ENCODE measurements at regions not wholly inside any gene's neighbourhood (a gene's known extent, or its start where the extent isn't known, plus 50 kb on each side); places are given as distances from the start of the nearest gene placed in this dataset.
A peak's percentile ranks its signal among the peaks of the same experiment; 100 is the strongest.

GRCh38 chr13:112256716-112257494 lies 119.2 kb upstream of the SPACA7 start:
- no peak overlapping the region for H3K27ac ChIP-seq
- H3K27me3 ChIP-seq = no peaks in the 10 kb centered on the region
- intact Hi-C loops (cut with DNase I) = no loop called here

GRCh38 chr13:112259511-112259910 lies 116.6 kb upstream of the SPACA7 start:
- H3K27me3 ChIP-seq = no peaks in the 10 kb centered on the region
- intact Hi-C loops (cut with DNase I) = no loop called here
- H3K27ac ChIP-seq = no peak overlapping the region
- H3K4me3 ChIP-seq = no peak overlapping the region
- no peaks in the 10 kb centered on the region for H3K36me3 ChIP-seq
- TF ChIP-seq POLR2AphosphoS5 (IDR thresholded peaks at IDR 0.05; ENCODE audit: insufficient read depth in 1 of 2, low read depth in 1 of 2) (no peak), POLR2A (IDR thresholded peaks at IDR 0.05) (no peak)
- TF ChIP-seq, protein P1, sequence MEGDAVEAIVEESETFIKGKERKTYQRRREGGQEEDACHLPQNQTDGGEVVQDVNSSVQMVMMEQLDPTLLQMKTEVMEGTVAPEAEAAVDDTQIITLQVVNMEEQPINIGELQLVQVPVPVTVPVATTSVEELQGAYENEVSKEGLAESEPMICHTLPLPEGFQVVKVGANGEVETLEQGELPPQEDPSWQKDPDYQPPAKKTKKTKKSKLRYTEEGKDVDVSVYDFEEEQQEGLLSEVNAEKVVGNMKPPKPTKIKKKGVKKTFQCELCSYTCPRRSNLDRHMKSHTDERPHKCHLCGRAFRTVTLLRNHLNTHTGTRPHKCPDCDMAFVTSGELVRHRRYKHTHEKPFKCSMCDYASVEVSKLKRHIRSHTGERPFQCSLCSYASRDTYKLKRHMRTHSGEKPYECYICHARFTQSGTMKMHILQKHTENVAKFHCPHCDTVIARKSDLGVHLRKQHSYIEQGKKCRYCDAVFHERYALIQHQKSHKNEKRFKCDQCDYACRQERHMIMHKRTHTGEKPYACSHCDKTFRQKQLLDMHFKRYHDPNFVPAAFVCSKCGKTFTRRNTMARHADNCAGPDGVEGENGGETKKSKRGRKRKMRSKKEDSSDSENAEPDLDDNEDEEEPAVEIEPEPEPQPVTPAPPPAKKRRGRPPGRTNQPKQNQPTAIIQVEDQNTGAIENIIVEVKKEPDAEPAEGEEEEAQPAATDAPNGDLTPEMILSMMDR (IDR thresholded peaks at IDR 0.05) = no peak
- no peaks in the 10 kb centered on the region for H3K4me1 ChIP-seq
- DNase-seq (ENCODE audit: extremely low spot score in 2 of 2) = peak in 1 of 2 donors; percentile 25
- H3K9me3 ChIP-seq = no peaks in the 10 kb centered on the region

More at GRCh38 chr13:112256716-112257494, 119.2 kb upstream of the SPACA7 start:
- no peaks in the 10 kb centered on the region for H3K9me3 ChIP-seq
- TF ChIP-seq POLR2AphosphoS5 (IDR thresholded peaks at IDR 0.05; ENCODE audit: insufficient read depth in 1 of 2, low read depth in 1 of 2) (no peak), POLR2A (IDR thresholded peaks at IDR 0.05) (no peak)
- TF ChIP-seq, protein P1 (IDR thresholded peaks at IDR 0.05) = no peak
- no peaks in the 10 kb centered on the region for H3K36me3 ChIP-seq
- no peaks in the 10 kb centered on the region for H3K4me1 ChIP-seq
- H3K4me3 ChIP-seq = no peak overlapping the region
- peak; percentile 60 to 72 for DNase-seq (ENCODE audit: extremely low spot score in 2 of 2)

DNA sequence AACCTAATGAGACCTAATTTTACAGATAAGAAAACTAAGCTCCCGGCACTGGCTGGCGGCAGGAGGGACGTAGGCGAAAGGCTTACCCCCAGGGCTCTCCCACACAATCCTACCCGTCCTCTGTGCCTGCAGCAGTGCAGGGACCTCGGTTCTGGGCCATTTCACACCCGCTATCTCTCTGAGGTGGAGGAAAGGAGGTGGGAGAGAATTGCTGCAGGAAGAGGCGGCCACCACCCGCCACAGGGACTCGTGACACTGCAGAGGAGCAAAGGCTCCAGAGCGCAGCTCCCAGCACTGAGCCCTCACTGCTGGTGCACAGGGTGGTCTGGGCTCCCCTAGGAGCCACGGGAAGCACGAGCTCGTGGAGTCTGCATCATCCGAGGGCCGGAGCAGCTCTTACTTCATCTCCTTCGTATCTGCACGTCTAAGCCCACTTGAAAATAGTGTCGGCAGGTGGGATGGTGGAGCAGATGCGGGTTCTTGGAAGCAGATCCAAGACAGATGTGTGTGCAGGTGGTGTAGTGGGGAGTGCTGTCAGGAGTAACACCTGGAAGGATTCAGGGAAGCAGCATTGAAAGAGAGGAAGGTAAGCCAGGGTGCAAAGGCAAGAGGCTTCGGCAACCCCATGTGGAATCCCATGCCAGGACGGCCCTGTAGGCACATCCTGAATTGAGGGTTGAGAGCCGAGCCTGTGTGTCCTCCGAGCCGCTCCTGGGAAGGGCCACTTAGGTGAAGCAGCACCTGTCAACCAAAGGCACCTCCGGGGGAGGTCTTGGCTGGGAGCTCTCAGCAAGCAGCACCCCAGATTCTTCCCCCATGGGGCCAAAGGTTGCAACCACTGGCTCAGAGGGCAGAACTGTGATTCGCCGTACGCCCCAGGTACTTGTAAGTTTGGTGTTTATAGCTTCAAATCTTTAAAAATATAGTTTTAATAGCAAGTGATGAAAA lies 115.8 kb upstream of the SPACA7 start:
- no peaks in the 10 kb centered on the region for H3K27me3 ChIP-seq
- no peak overlapping the region for H3K4me3 ChIP-seq
- TF ChIP-seq POLR2AphosphoS5 (IDR thresholded peaks at IDR 0.05; ENCODE audit: insufficient read depth in 1 of 2, low read depth in 1 of 2) (no peak), POLR2A (IDR thresholded peaks at IDR 0.05) (no peak)
- TF ChIP-seq, protein P1 (IDR thresholded peaks at IDR 0.05) = no peak
- peak in 1 of 2 donors; percentile 81 for DNase-seq (ENCODE audit: extremely low spot score in 2 of 2)
- no peaks in the 10 kb centered on the region for H3K4me1 ChIP-seq
- intact Hi-C loops (cut with DNase I) = no loop called here
- no peak overlapping the region for H3K27ac ChIP-seq
- H3K36me3 ChIP-seq = no peaks in the 10 kb centered on the region
- H3K9me3 ChIP-seq = no peaks in the 10 kb centered on the region

- DNase-seq (ENCODE audit: extremely low spot score in 2 of 2) = peak in 1 of 2 donors; percentile 72
- Histone ChIP-seq H3K4me3 (no peak overlapping the region), H3K27me3 (no peaks in the 10 kb centered on the region), H3K9me3 (no peaks in the 10 kb centered on the region), H3K27ac (no peak overlapping the region), H3K4me1 (no peaks in the 10 kb centered on the region), H3K36me3 (no peaks in the 10 kb centered on the region)
- intact Hi-C loops (cut with DNase I) = no loop called here
- TF ChIP-seq, protein P1 (IDR thresholded peaks at IDR 0.05) = no peak
- no peak for TF ChIP-seq POLR2A (IDR thresholded peaks at IDR 0.05)
- TF ChIP-seq POLR2AphosphoS5 (IDR thresholded peaks at IDR 0.05; ENCODE audit: insufficient read depth in 1 of 2, low read depth in 1 of 2) = no peak
These were observed 114.2 kb upstream of the SPACA7 start for GRCh38 chr13:112261924-112262323.
